Activated CD4-positive, alpha-beta T cell treated with anti-CD3 and anti-CD28 coated beads, Interleukin-2, amount 50 U/mL, for 16 hours (primary cell): ENCODE measurements at regions not wholly inside any gene's neighbourhood (a gene's known extent, or its start where the extent isn't known, plus 50 kb on each side); places are given as distances from the start of the nearest gene placed in this dataset.
"Not testable (repeated sequence)": the region's sequence is repeated elsewhere in the genome, so short reads cannot be mapped to it uniquely, and the experiment has no call there.

Experiments
- DNase-seq: peaks from one replicate; pipeline ENCODE4 v3.0.0-alpha.2; 2020

GRCh38 chrX:5695971-5696370, 532.7 kb downstream of the NLGN4X start:
- DNase-seq: no peak

- DNase-seq: no peak
Observed at GRCh38 chrX:5683996-5684395, 544.7 kb downstream of the NLGN4X start.

GRCh38 chrX:5681159-5681558, 547.5 kb downstream of the NLGN4X start:
- peak; percentile 1 for DNase-seq

GRCh38 chrX:5674036-5674435, 554.6 kb downstream of the NLGN4X start:
- DNase-seq: no peak

- no peak for DNase-seq
Observed at GRCh38 chrX:5672099-5672498, 556.6 kb downstream of the NLGN4X start.

- not testable (repeated sequence) for DNase-seq
Observed at GRCh38 chrX:5666689-5667088, 562.0 kb downstream of the NLGN4X start.

- DNase-seq: no peak
Observed at GRCh38 chrX:5656544-5656943, 572.1 kb downstream of the NLGN4X start.

GRCh38 chrX:5650904-5651303, 577.8 kb downstream of the NLGN4X start:
- DNase-seq: no peak

- no peak for DNase-seq
Observed at GRCh38 chrX:5648941-5649568, 579.6 kb downstream of the NLGN4X start.

- no peak for DNase-seq
Observed at GRCh38 chrX:5646818-5647217, 581.8 kb downstream of the NLGN4X start.

- no peak for DNase-seq
Observed at GRCh38 chrX:5644776-5645175, 583.9 kb downstream of the NLGN4X start.

- no peak for DNase-seq
Observed at GRCh38 chrX:5640071-5640470, 588.6 kb downstream of the NLGN4X start.

GRCh38 chrX:5638572-5638971, 590.1 kb downstream of the NLGN4X start:
- no peak for DNase-seq

- no peak for DNase-seq
Observed at GRCh38 chrX:5632887-5633286, 595.8 kb downstream of the NLGN4X start.

GRCh38 chrX:5632061-5632614, 596.5 kb downstream of the NLGN4X start:
- no peak for DNase-seq

- no peak for DNase-seq
Observed at GRCh38 chrX:5617666-5618065, 611.0 kb downstream of the NLGN4X start.

- no peak for DNase-seq
Observed at GRCh38 chrX:5595570-5595969, 633.1 kb downstream of the NLGN4X start.

- DNase-seq: no peak
Observed at GRCh38 chrX:5586726-5587125, 641.9 kb downstream of the NLGN4X start.

- DNase-seq: no peak
Observed at GRCh38 chrX:5575407-5575806, 653.3 kb downstream of the NLGN4X start.

- no peak for DNase-seq
Observed at GRCh38 chrX:5568934-5569333, 659.7 kb downstream of the NLGN4X start.

- no peak for DNase-seq
Observed at GRCh38 chrX:5559386-5559785, 669.3 kb downstream of the NLGN4X start.

GRCh38 chrX:5549512-5549911, 679.2 kb downstream of the NLGN4X start:
- no peak for DNase-seq

GRCh38 chrX:5537098-5537497, 691.6 kb downstream of the NLGN4X start:
- no peak for DNase-seq

- no peak for DNase-seq
Observed at GRCh38 chrX:5536261-5536660, 692.4 kb downstream of the NLGN4X start.

- no peak for DNase-seq
Observed at GRCh38 chrX:5528057-5528456, 700.6 kb downstream of the NLGN4X start.
